ENCODE measurements at regions not wholly inside any gene's neighbourhood (a gene's known extent, or its start where the extent isn't known, plus 50 kb on each side); places are given as distances from the start of the nearest gene placed in this dataset.

- Histone ChIP-seq H3K27ac (no peak overlapping the region), H3K4me1 (no peaks in the 10 kb centered on the region), H3K9me3 (no peaks in the 10 kb centered on the region), H3K4me3 (no peak overlapping the region), H3K36me3 (no peaks in the 10 kb centered on the region), H3K27me3 (ENCODE audit: low read depth) (no peaks in the 10 kb centered on the region)
- intact Hi-C loops (cut with DNase I), result no loop called here
- no peak for TF ChIP-seq CTCF (IDR thresholded peaks at IDR 0.05)
- ATAC-seq, result no peak
- DNase-seq, result no peak
Measured at GRCh38 chr2:18724371-18725145, 135.2 kb upstream of the NT5C1B start.

- intact Hi-C loops (cut with DNase I), result no loop called here
- no peak overlapping the region for H3K27ac ChIP-seq
Measured at GRCh38 chr2:18723219-18723618, 133.8 kb upstream of the NT5C1B start.

GRCh38 chr2:18722101-18722500, 132.7 kb upstream of the NT5C1B start:
- H3K4me1 ChIP-seq, result no peaks in the 10 kb centered on the region
- DNase-seq, result no peak
- TF ChIP-seq CTCF (IDR thresholded peaks at IDR 0.05), result no peak
- no peaks in the 10 kb centered on the region for H3K9me3 ChIP-seq
- intact Hi-C loops (cut with DNase I), result no loop called here
- H3K36me3 ChIP-seq, result no peaks in the 10 kb centered on the region
- H3K4me3 ChIP-seq, result no peak overlapping the region
- ATAC-seq, result no peak
- H3K27ac ChIP-seq, result no peak overlapping the region
- H3K27me3 ChIP-seq (ENCODE audit: low read depth), result no peaks in the 10 kb centered on the region

More at GRCh38 chr2:18723219-18723618, 133.8 kb upstream of the NT5C1B start:
- Histone ChIP-seq H3K9me3 (no peaks in the 10 kb centered on the region), H3K4me3 (no peak overlapping the region), H3K36me3 (no peaks in the 10 kb centered on the region), H3K4me1 (no peaks in the 10 kb centered on the region), H3K27me3 (ENCODE audit: low read depth) (no peaks in the 10 kb centered on the region)
- DNase-seq, result no peak
- ATAC-seq, result no peak
- no peak for TF ChIP-seq CTCF (IDR thresholded peaks at IDR 0.05)

GRCh38 chr2:18721038-18721922, 131.9 kb upstream of the NT5C1B start:
- intact Hi-C loops (cut with DNase I), result no loop called here

More at GRCh38 chr2:18721038-18721922, 131.9 kb upstream of the NT5C1B start:
- ATAC-seq (no peak), DNase-seq (no peak)
- Histone ChIP-seq H3K27ac (no peak overlapping the region), H3K4me1 (no peaks in the 10 kb centered on the region), H3K27me3 (ENCODE audit: low read depth) (no peaks in the 10 kb centered on the region), H3K36me3 (no peaks in the 10 kb centered on the region), H3K4me3 (no peak overlapping the region), H3K9me3 (no peaks in the 10 kb centered on the region)
- TF ChIP-seq CTCF (IDR thresholded peaks at IDR 0.05), result no peak

Measured in lower lobe of right lung (tissue), 2 donors.